HG03045 (cell line): ENCODE measurements at regions not wholly inside any gene's neighbourhood (a gene's known extent, or its start where the extent isn't known, plus 50 kb on each side); places are given as distances from the start of the nearest gene placed in this dataset.
"Not testable (repeated sequence)": the region's sequence is repeated elsewhere in the genome, so short reads cannot be mapped to it uniquely, and the experiment has no call there.

Experiments
- ATAC-seq: cut with Tn5 transposase; IDR thresholded peaks from one replicate; pipeline ENCODE4 v1.9.1; 2021; ENCODE audit warnings: mild to moderate bottlenecking, moderate library complexity; ENCODE audit not compliant: unreplicated experiment

GRCh38 chr6:34646714-34647113 is 49.9 kb downstream of the ILRUN start:
- no peak for ATAC-seq

- no peak for ATAC-seq
Measured at GRCh38 chr6:34645627-34646026, 50.9 kb downstream of the ILRUN start.

GRCh38 chr6:34644716-34645115 is 51.9 kb downstream of the ILRUN start:
- no peak for ATAC-seq

DNA sequence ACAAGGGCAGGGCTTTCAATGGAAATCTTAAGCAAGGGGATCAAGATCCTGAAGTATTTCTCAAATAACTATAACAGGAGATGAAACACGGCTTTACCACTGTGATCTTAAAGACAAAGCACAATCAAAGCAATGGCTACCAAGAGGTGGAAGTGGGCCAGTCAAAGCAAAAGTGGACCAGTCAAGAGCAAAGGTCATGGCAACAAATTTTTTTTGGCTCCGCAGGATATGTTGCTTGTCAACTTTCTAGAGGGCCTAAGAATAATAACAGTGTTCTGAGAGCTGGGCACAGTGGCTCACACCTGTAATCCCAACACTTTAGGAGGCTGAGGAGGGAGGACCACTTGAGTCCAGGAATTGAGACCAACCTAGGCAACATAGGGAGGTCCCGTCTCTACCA is 54.1 kb downstream of the ILRUN start:
- no peak for ATAC-seq

- not testable (repeated sequence) for ATAC-seq
Measured at GRCh38 chr6:34640074-34640849, 56.3 kb downstream of the ILRUN start.

DNA sequence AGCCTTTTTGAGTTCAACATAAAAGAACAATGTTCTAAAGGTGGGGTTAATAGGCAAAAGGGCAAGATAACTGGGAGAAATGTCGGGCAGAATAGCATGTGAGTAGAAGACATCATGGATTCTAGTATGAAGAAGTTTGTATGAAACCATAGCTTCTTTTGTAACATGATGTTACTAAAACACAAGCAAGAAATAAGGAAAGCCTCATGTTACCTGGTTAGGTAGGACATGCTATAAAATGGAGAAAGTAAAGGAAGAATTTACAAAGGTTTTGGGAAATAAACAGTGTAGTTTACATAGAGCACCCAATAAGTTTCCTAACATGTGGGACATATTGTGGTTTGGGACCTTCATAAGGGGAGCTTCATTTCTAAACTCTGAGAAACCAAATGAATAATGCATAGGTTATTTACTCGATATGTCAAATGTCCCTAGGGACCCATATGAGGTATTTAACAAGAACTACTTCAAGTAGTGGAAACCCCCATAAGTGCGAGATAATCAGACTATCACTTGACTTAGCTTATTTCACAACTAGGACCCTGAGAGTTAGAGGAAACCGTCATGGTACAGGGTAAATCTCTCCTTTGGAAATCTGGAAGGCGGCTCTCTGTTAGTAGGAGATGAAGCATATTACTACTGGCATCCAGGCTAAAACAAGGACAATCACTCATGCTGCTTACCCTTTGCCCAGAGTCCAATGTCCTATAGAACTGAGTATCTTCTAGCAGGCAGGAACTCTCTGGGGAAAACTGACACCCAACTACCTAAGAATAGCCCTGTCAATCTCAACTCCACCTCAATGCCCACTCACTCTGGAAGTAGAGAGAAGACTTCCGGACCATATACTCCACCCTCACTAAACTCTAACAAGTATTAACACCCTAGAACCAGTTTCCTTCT is 57.5 kb downstream of the ILRUN start:
- peak; percentile 57 for ATAC-seq

- no peak for ATAC-seq
Measured at GRCh38 chr6:34633785-34634184, 62.8 kb downstream of the ILRUN start.

DNA sequence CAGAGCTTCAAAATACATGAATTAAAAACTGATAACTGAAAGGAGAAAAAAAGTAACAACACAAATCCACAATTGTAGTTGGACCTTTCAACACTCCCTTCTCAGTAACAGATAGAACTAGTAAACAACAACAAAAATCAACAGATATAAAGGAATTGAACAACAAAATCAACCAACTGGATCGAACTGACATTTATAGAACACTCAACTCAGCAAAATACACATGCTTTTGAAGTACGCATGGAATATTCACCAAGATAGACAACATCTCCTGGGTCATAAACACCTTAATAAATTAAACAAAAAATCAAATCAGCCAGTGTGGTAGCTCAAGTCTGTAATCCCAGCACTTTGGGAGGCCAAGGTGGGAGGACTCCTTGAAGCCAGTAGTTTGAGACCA is 63.3 kb downstream of the ILRUN start:
- no peak for ATAC-seq

DNA sequence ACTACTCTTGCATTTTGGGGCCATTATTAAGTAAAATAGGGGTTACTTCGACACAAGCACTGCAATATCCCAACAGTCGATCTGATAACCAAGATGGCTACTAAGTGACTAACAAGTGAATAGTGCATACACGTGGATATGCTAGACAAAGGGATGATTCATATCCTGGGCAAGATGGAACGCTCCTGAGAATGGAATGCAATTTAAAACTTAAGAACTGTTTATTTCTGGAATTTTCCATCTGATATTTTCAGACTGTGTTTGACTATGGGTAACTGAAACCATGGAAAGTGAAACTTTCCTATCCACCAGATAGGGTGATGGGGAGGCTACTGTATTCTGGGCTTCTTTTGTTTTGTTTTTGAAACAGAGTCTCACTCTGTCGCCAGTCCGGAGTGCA is 66.5 kb downstream of the ILRUN start:
- ATAC-seq, result no peak

GRCh38 chr6:34627296-34627695 is 69.3 kb downstream of the ILRUN start:
- no peak for ATAC-seq

- no peak for ATAC-seq
Measured at GRCh38 chr6:34618430-34619182, 62.5 kb upstream of the SPDEF start.

DNA sequence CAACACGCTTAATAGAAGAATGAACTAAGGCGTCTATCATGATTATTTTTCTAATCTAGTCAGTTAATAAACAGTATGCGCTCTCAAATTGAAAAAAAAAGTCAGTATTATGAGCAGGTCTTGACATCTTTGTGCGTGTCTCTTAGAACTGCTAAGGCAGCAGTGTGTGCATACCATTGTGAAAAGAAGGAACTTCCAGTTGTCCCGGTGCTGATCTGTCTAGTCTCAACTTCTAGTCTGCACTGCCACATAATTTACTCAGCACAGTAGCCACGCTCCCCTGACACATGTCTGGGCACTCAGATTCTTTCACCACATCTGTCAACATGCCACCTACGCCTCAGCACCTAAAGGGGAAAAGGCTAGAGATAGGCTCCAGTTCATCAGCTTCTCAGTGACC is 61.1 kb upstream of the SPDEF start:
- no peak for ATAC-seq

DNA sequence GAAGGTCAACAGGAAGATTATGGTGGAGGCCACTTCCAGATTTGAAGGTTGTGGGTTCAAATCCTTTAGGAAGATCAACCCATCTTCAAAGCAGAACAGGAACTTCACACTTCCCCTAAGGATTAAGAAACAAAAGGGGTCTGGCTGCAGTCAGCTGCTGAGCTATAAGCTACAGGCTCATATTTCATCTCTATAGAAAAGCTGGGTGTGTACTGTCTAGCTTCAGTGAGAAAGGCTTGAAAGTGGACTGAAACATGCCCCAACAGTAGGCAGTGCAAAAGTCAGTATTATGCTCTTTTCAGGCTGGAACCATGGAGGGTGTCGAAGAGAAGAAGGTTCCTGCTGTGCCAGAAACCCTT is 60.1 kb upstream of the SPDEF start:
- ATAC-seq, result no peak

DNA sequence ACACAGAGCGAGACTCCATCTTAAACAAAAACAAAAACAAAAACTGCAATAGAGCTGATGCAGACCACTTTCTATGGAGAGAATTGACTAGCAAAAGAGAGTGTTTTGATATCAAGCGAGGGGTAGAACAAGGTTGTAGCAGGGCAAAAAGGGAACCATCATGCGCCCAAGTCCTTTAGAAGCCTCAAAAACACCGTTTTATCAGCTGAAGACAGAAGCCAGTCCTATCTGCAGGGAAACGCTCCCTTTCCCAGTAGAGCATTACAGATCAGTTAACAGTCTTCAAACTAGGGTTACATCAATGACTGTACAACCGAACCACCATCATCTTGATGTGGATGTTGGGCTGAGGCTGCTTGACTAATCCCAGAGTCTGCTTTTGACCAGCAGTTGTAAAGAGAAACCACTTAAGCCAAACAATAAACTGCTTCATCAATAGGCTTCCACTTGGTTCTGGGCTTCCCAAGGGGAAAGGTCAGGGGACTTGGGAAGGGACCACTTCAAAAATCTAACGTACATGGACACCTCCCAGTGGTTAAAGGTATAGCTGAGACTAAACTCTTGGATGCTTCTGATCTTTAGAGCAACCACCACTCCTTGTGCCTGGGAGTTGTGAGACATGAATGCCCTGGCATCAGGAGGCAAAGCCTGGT is 59.6 kb upstream of the SPDEF start:
- ATAC-seq, result no peak

DNA sequence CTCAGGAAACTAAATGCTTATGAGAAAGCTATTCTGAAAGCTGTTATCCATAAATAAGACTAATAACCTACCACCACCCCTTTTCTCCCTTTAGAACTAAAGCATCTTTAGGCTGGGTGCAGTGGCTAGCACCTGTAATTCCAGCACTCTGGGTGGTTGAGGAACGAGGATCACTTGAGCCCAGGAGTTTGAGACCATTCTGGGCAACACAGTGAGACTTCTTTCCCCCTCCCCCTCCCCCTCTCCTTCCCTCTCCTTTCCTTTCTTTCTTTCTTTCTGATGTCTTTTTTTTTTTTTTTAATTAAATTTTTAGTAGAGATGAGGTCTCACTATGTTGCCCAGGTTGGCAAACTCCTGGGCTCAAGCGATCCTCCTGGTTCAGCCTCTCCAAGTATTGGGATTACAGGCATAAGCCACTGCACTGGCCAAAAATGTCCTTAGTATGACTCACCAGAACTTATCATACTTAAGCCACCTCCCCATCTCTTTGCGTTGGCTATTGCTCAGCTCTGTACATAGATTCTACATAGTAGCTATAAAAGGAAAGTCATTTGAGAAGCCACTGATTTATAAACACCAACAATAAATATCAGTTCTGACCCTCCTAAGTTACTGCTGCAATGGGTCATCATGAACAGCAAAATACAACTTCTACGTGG is 54.8 kb upstream of the SPDEF start:
- ATAC-seq, result no peak

DNA sequence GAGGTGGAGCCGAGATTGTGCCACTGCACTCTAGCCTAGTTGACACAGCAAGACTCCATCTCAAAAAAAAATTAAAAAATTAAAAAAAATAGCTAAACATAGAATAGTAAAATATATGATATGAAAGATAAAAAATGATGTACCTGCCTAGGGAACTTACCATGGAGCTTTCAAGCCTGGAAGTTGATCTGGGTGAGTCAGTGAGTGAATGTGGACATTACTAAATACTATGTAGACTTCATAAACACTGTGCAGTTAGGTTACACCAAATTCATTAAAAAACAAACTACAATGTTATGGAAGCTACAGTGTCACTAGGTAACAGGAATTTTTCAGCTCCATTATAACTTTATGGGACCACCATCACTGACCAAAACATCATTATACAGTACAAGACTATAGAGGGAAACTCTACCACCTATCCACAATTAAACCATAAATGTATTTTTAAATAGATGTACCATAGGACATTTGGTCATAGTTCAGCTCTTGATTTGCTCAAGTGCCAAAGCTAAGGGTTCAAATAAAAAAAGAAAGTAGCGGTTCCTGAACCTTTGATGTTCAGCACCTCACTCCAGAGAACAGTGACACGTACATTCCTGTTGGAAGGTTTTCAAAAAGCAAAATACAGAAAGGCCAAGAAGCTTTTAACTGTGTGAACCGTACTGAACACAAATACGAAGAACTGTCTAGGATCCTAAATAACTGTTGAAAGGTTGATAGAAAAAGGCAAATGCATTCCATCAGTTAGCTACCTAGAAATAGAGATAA is 52.4 kb upstream of the SPDEF start:
- no peak for ATAC-seq

DNA sequence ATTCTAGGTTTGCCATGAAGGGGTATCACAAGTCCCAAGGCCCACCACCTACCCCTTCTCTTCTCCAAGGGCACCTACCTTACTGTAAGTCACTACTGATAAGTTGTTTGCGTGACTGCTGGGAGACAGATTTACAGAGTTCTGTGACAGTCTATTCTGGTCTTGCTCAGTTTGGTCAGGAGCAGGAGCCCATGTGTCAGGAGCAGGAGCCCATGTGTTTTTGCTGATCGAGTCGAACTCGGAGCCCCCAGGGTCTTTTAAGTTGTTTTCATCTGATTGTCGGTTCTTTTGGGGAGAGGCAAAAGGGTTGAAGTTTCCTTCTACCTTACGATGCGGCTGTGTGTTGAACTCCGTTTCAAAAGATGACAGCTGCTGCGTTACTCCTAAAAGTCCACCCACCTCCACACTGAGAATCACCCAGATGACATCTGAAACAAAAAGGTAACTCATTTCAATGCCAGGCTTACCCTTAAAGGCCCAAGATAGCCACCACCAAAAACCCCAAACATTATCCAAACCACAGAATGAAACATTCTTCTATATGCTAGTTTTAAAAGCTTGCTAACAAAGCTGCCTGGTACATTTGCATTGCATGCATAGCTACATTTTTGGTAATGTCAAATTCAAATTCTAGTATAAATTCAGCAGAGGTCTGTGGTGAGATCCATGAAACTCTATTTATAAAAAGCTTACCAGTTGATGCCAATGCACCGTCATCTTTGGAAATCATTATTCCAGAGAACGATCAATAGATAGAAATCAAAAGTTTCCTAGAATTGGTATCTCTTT is 50.5 kb upstream of the SPDEF start:
- no peak for ATAC-seq
